ENCODE measurements at regions not wholly inside any gene's neighbourhood (a gene's known extent, or its start where the extent isn't known, plus 50 kb on each side); places are given as distances from the start of the nearest gene placed in this dataset.
"Not testable (repeated sequence)": the region's sequence is repeated elsewhere in the genome, so short reads cannot be mapped to it uniquely, and the experiment has no call there.

DNA sequence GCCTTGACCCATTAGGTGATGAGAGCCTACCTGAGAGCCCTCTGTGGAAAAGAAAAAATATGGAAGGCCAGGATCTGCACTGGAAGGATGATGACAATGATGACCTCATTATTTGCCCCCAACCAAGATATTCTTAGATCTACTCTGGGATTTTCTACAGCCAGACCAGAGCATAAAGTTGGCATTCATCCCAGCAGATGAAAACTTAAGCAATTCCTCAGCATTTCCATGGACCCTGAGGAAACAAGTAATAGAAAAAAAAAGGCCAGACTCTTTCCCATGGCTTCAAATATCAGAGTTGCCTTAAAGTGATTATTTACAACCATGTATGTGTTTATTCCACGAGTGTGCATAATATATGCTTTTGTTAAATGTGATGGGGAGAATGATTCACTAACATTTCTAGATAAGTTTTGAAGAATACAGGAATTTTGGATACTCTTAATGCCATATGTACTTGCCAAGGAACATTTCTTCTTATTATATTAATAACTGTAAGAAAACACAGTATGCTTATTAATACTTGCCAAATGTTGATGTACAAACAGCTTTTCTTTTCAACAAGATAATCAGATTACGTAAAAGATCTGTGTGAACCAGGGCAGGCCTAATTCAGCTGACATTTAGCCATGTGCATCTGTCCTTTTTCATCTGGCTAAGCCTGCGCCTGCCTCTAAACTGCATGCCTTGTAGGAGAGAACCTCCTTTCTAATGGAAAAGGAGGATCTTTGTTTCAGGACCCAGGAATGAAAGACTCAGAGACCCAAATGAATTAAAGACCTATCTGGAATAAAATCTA, 94.8 kb downstream of the ARRDC3 start:
- DNase-seq (ENCODE audit: low read depth, low spot score), result no peak
- H3K4me3 ChIP-seq (ENCODE audit: low read length), result no peak overlapping the region

DNA sequence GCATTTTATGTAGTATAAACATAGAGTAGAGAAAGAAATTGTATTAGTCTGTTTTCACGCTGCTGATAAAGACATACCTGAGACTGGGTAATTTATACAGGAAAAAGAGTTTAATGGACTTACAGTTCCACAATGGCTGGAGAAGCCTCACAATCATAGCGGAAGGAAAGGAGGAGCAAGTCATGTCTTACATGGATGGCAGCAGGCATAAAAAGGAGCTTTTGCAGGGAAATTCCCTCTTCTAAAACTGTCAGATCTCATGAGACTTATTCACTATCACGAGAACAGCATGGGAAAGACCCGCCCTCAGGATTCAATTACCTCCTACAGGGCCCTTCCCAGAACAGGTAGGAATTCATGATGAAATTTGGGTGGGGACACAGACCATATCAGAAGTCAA, 98.1 kb downstream of the ARRDC3 start:
- H3K4me3 ChIP-seq (ENCODE audit: low read length); DNase-seq (ENCODE audit: low read depth, low spot score): not testable (repeated sequence)

DNA sequence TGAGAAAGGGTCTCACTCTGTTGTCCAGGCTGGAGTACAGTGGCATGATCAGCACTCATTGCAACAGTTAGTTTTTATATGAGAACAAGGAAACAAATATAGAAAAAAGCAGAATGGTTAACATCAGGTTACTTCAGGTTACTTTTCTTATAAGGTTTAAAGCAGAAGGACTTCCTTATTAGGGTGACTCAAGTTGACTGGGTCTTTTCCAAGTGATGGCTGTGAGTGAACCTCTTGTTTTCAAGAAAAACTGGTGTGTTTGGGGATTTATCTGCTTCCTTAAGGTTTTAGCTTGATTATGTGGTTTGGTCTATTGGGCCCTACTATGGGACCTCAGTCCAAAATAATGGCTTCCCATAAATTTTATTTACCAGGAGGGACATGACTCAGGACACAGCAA, 99.2 kb downstream of the ARRDC3 start:
- H3K4me3 ChIP-seq (ENCODE audit: low read length), result no peak overlapping the region
- no peak for DNase-seq (ENCODE audit: low read depth, low spot score)

DNA sequence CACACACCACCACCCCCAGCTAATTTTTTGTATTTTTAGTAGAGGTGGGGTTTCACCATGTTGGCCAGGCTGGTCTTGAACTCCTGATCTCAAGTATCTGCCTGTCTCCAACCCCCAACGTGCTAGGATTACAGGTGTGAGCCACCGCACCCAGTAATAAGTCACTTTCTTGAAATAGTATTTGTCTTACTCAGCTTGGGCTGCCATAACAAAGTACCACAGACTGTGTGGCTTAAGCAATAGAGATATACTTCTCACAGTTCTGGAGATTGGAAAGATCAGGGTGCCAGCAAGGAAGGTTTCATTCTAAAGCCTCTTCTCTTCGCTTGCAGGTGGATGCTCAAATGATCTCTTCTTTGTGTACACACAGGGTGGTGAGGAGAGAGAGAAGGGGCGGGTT, 99.8 kb downstream of the ARRDC3 start:
- no peak for DNase-seq (ENCODE audit: low read depth, low spot score)
- H3K4me3 ChIP-seq (ENCODE audit: low read length), result no peak overlapping the region

DNA sequence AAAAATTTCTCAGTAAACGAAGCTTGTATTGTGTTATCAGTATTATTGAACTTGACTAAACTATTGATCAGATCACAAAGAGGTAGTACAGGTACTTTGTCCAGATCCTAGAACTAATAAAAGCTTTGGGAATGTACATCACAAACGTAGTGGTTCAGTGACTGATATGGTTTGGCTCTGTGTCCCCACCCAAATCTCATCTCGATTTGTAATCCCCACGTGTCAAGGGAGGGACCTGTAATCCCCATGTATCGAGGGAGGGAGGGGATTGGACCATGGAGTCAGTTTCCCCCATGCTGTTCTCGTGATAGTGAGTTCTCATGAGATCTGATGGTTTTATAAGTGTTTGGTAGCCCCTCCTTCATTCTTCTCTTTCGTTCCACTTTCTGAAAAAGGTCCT, 100.9 kb downstream of the ARRDC3 start:
- no peak overlapping the region for H3K4me3 ChIP-seq (ENCODE audit: low read length)
- DNase-seq (ENCODE audit: low read depth, low spot score), result no peak

DNA sequence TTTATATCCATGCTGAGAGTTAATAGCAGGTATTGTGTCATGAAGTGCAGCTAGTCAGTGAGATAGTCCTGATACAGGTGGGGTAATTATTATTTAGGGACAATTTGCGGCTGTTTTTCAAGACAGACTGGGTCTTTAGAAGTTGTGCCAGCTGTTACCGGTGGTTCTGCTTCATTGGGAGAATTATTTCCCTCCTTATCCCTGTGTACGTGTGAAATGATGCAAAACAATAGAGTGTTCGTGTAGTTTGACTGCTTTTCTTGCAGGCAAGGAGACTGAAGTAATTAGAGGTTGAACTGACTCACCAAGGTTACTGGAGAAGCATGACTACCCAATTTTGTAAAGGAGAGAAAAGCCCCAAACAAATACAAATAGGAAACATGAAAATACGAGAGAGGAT, 101.7 kb downstream of the ARRDC3 start:
- H3K4me3 ChIP-seq (ENCODE audit: low read length), result no peak overlapping the region
- DNase-seq (ENCODE audit: low read depth, low spot score), result no peak

DNA sequence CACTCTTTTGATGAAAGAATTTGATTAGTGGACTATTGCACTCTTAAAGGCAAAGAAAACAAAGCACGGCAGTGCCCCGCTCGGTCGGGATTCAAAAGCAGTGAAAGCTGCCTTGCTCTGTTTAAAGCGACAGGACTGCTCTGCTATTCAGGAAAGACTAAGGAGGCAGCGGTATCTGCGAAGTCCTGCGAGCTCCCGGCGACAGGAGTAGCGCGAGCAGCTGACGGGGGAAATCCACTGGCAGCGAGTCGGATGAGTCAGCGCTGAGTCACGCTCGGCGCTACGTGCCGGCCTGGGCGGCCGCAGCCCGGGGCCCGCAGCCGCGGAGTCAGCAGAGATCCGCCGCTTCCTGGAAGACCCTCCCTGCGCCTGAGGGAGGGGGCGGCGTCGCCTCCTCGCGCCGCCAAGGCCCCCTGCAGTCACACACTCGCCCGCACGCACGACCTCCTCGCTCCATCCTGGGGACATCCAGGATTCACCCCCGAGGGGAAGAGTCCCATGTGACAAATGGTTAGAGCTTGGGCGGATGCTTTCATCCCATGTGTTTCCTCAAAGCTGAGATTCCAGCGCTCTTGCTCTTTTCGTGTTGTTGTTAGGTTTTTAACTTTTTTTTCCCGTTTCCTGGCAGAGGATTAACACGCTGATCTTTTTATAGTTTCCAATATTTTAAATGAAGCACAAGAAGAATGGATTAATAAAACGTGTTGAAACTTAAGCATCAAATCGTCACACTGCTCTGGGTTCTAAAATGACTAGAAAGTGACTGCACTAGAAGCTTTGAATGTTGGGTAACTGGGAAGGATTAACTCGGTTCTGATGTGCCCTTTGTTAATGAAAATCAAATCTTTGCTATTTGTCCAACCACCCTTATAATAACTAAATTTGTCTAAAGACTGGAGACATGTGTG, 102.5 kb downstream of the ARRDC3 start:
- peak overlapping the region; percentile 56 for H3K4me3 ChIP-seq (ENCODE audit: low read length)
- DNase-seq (ENCODE audit: low read depth, low spot score), result peak; percentile 64

DNA sequence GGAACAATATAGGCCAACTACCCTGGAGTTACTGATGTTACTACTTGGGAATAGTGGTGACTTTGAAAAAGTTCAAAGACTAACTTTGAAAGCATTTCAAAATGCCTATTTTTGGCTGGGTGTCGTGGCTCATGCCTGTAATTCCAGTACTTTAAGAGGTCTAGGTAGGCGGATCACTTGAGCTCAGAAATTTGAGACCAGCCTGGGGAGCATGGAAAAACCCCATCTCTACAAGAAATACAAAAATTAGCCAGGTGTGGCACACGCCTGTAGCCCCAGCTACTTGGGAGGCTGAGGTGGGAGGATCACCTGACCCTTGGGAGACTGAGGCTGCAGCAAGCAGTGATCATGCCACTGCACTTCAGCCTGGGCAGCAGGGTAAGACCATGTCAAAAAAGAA, 105.3 kb downstream of the ARRDC3 start:
- no peak overlapping the region for H3K4me3 ChIP-seq (ENCODE audit: low read length)
- DNase-seq (ENCODE audit: low read depth, low spot score), result no peak

DNA sequence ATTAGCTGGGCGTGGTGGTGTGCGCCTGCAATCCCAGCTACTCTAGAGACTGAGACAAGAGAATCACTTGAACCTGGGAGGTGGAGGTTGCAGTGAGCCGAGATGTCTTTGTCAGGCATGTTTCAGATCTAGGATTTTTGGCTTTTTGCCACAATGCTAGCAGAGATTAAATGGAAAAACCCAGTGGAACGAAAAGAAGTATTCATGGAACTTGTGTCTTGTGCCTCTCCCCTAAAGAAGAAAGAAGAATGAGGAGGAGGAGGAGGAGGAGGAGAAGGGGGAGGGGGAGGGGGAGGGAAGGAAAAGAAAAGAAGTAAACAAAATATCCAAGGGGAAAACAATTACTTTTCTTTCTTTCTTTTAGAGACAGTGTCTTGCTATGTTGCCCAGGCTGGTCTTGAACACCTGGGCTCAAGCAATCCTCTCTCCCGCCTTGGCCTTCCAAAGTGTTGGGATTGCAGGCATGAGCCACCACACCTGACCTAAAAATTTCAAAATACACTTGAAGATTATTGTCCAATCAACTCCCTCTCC, 106.0 kb downstream of the ARRDC3 start:
- no peak overlapping the region for H3K4me3 ChIP-seq (ENCODE audit: low read length)
- DNase-seq (ENCODE audit: low read depth, low spot score), result no peak

DNA sequence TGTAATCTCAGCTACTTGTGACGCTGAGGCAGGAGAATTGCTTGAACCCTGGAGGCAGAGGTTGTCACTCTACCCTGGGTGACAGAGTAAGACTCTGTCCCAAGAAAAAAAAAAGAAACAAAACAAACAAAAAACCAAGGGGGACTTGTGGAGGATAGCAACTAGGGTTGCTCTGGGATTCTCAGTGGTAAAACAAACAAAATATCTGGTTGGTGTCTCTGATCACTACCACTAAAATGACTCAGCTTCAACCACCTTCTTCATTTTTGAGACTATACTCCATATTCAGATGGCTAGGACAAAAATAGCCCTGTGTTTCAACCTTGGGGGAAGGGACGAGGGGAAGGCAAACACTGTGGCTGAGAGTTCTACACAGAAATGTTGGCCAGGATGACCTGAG, 110.3 kb downstream of the ARRDC3 start:
- no peak overlapping the region for H3K4me3 ChIP-seq (ENCODE audit: low read length)
- no peak for DNase-seq (ENCODE audit: low read depth, low spot score)

DNA sequence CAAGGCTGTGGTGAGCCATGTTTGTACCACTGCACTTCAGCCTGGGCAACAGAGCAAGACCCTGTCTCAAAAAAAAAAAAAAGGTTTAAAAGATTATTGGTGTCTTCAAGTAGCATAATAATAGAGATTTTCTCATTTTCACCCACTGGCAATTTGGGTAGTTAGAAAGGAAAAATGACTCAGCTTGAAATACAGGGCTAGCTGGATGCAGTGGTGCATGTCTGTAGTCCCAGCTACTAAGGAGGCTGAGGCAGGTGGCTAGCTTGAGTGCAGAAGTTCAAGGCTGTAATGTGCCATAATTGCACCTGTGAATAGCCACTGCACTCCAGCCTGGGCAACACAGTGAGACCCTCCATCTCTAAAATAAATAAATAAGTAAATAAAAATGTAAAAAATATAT, 111.1 kb downstream of the ARRDC3 start:
- no peak overlapping the region for H3K4me3 ChIP-seq (ENCODE audit: low read length)
- DNase-seq (ENCODE audit: low read depth, low spot score), result no peak

DNA sequence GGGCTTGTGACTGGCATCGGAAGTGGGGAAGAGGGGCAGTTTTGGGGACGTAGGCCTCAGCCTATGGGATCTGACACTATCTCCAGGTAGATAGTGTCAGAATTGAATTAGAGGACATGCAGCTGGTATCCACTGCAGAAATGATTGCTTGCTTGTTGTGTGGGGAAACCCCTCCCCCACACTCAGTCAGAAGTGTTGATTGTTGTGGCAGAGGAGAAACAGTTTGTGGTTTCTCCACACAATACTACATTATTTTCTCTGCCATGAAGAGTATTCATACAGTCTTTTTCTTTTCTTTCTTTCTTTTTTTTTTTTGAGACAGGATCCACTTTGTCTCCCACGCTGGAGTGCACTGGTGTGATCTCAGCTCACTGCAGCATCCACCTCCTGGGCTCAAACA, 113.9 kb downstream of the ARRDC3 start:
- DNase-seq (ENCODE audit: low read depth, low spot score), result peak; percentile 90
- peak overlapping the region; percentile 10 for H3K4me3 ChIP-seq (ENCODE audit: low read length)

DNA sequence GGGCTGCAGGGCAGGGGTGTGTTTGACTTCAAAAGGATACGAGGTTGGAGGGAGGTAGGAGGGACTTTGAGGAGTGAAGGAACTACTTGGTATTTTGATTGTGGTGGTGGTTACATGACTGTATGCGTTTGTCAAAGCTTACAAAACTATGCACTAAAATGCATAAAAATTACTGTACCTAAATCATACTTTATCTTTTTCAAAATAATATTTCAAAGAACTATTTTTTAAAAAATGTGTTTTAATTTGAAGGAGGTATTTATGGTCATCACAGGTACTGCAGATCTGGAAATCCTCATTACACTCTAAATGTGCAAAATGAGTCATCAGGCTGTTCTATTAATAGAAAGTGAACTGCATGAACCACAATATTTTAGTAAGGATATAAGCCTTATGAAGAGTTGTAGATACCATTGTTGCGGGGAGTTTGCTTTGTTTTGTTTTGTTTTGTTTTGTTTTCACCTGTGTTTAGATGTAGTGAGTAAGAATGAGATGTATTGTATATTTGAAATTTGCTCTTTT, 116.9 kb downstream of the ARRDC3 start:
- no peak overlapping the region for H3K4me3 ChIP-seq (ENCODE audit: low read length)
- peak; percentile 40 for DNase-seq (ENCODE audit: low read depth, low spot score)

DNA sequence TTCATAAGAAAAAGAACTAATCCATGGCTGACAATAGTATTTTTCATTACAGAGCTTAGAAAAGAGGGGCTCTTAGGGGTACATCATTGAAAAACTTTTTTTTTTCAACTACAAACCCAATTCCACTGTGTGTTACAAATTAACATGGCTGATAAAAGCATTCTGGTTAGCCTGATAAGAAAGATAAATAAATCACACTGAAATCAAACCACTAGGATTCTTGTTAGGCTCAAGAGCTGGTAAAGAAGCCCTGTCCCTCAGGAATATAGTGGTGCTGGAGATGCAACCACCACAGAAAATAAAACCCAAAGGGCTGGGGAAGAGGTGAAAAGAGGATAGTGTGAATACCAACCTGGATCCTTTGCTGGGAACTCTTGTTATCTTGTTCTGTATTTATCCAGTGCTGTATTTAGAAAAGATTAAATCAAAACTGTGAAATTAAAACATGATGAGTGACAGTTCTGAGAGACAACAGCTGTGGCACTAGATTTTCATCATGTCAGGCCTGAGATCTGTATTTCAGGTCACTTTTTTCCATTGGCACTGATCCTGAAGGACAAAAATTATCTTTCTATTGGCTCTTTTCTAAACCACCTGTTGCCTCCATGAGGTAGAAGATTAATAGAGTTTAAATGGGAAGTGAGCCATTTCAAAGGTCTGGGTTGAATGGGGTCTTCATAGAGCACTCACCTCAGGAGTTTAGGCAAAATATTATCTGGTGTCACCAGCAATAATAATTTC, 118.6 kb downstream of the ARRDC3 start:
- DNase-seq (ENCODE audit: low read depth, low spot score), result no peak
- no peak overlapping the region for H3K4me3 ChIP-seq (ENCODE audit: low read length)

DNA sequence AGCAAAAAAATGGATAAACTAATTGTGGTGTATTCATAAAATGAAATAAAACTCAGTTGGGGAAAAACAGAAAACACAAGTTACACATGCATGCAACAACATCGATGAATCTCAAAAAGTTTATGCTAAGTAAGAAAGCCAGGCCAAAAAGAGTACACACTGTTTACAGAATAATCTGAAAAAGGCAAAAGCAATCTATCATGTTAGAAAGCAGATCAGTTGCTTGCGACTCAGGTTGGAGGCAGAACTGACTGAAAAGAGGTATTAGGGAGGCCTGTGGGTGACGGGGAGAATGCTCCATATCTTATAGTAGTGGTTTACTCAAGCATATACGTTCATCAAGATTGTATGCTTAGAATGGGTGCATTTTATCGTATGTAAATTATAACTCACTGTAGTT, 119.2 kb downstream of the ARRDC3 start:
- H3K4me3 ChIP-seq (ENCODE audit: low read length), result no peak overlapping the region
- no peak for DNase-seq (ENCODE audit: low read depth, low spot score)

DNA sequence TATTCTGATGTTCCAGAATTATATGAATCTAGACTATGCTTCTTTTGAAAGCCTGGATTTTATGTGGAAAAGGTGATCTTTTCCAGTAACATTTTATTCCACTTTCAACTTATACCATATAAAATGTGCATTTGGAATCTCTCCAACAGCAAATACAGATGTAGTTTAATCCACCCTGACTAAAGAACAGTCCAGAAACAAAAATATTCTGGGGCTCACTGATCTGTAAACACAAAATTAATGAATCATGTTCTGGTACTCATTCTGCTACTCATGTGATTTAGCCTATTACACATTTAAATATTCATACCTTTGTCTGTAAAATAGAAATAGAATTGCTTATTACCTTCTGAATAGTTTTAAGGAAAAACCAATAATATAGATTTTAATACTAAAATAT, 125.8 kb downstream of the ARRDC3 start:
- no peak overlapping the region for H3K4me3 ChIP-seq (ENCODE audit: low read length)
- no peak for DNase-seq (ENCODE audit: low read depth, low spot score)

DNA sequence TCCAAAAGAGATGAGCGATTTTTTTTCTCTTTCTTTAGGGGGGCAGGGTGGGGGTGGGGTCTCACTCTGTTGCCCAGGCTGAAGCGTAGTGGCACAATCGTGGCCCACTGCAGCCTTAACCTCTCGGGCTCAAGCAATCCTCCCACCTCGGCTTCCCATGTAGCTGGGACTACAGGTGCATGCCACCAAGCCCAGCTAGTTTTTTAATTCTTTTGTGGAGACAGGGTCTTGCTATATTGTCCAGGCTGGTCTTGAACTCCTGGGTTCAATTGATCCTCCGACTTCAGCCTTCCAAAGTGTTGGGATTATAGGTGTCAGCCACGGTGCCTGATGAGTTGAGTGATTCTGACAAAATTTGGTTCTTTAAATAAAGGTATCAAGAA, 127.0 kb downstream of the ARRDC3 start:
- no peak overlapping the region for H3K4me3 ChIP-seq (ENCODE audit: low read length)
- DNase-seq (ENCODE audit: low read depth, low spot score), result no peak

DNA sequence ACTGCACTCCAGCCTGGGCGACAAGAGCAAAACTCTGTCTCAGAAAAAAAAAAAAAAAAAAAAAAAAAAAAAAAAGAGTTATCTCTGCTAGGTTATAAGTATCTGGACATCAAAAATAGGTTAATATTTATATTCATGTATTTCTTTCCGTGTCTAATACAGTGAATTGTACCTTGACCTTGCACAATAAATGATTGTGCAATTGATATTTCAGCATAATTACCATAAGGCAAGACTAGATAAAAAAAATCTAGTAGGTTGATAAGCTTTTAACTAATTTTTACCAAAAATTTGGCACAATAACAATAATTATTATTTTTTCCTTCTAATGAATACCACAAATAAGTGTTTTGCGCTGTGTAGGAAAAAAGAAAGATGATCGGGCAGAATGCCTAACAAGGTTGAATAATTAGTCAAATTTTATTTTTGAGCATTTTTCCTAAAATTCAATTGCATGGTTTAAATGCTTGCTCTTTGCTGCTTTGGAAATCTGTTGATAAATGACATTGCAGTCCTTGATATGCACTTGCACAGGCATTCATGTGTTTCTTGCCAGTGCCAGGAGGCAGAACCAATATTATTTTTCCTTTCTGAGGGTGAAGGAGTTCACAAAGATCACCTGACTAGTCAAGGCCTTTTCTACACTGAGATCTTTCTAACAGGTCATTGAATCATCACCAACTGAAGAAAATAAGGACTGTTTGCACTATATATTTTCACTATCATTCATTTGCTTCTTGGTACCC, 127.5 kb downstream of the ARRDC3 start:
- H3K4me3 ChIP-seq (ENCODE audit: low read length), result no peak overlapping the region
- no peak for DNase-seq (ENCODE audit: low read depth, low spot score)

DNA sequence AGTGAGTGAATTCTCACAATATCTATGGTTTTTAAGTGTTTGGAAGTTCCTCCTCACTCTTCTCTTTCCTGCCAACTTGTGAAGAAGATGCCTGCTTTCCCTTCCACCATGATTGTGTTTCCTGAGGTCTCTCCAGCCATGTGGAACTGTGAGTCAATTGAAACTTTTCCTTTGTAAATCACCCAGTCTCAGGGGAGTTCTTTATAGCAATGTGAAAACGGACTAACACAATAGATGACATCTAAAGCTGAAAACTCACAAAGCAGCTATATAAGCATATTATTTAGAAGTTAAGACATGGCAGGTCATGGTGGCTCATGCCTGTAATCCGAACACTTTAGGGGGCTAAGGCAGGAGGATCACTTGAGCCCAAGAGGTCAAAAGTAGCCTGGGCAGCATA, 130.2 kb downstream of the ARRDC3 start:
- no peak for DNase-seq (ENCODE audit: low read depth, low spot score)
- H3K4me3 ChIP-seq (ENCODE audit: low read length), result no peak overlapping the region

Data from Jurkat, Clone E6-1 (cell line).